NCI-H446 (cell line): ENCODE measurements at regions not wholly inside any gene's neighbourhood (a gene's known extent, or its start where the extent isn't known, plus 50 kb on each side); places are given as distances from the start of the nearest gene placed in this dataset.
"Not testable (repeated sequence)": the region's sequence is repeated elsewhere in the genome, so short reads cannot be mapped to it uniquely, and the experiment has no call there.

Experiments
- DNase-seq, 2 experiments: peaks; one replicate each; lab custom pipeline; 2025; lab: John Stamatoyannopoulos, UW

GRCh38 chr10:42367532-42368230, 270.7 kb downstream of the ZNF33B start:
- DNase-seq: peak in 1 of 2 experiments; percentile 7

- no peak for DNase-seq
Observed at GRCh38 chr10:42351745-42352144, 286.6 kb downstream of the ZNF33B start.

- not testable (repeated sequence) for DNase-seq
Observed at GRCh38 chr10:42336593-42337337, 301.6 kb downstream of the ZNF33B start.

- not testable (repeated sequence) for DNase-seq
Observed at GRCh38 chr10:42335653-42336296, 302.6 kb downstream of the ZNF33B start.

GRCh38 chr10:42304341-42304740, 334.0 kb downstream of the ZNF33B start:
- DNase-seq: no peak

GRCh38 chr10:42281896-42282295, 356.5 kb downstream of the ZNF33B start:
- DNase-seq: not testable (repeated sequence)

GRCh38 chr10:42269788-42270187, 368.6 kb downstream of the ZNF33B start:
- DNase-seq: not testable (repeated sequence)

GRCh38 chr10:42263259-42263658, 375.1 kb downstream of the ZNF33B start:
- DNase-seq: not testable (repeated sequence)

- DNase-seq: not testable (repeated sequence)
Observed at GRCh38 chr10:42243002-42243401, 395.4 kb downstream of the ZNF33B start.

GRCh38 chr10:42242135-42242805, 396.1 kb downstream of the ZNF33B start:
- no peak for DNase-seq

GRCh38 chr10:42236401-42236800, 402.0 kb downstream of the ZNF33B start:
- not testable (repeated sequence) for DNase-seq

- DNase-seq: not testable (repeated sequence)
Observed at GRCh38 chr10:42235736-42236135, 402.6 kb downstream of the ZNF33B start.

- not testable (repeated sequence) for DNase-seq
Observed at GRCh38 chr10:42235241-42235640, 403.1 kb downstream of the ZNF33B start.

- DNase-seq: not testable (repeated sequence)
Observed at GRCh38 chr10:42234506-42234905, 403.9 kb downstream of the ZNF33B start.

GRCh38 chr10:42233461-42234206, 404.7 kb downstream of the ZNF33B start:
- DNase-seq: not testable (repeated sequence)

GRCh38 chr10:42232955-42233354, 405.4 kb downstream of the ZNF33B start:
- DNase-seq: not testable (repeated sequence)

- DNase-seq: not testable (repeated sequence)
Observed at GRCh38 chr10:42230812-42231211, 407.6 kb downstream of the ZNF33B start.

- not testable (repeated sequence) for DNase-seq
Observed at GRCh38 chr10:42230115-42230514, 408.3 kb downstream of the ZNF33B start.

GRCh38 chr10:42227859-42228258, 410.5 kb downstream of the ZNF33B start:
- not testable (repeated sequence) for DNase-seq

GRCh38 chr10:42193588-42193987, 444.8 kb downstream of the ZNF33B start:
- not testable (repeated sequence) for DNase-seq

GRCh38 chr10:42192450-42192849, 445.9 kb downstream of the ZNF33B start:
- DNase-seq: not testable (repeated sequence)
